GM23338 (cell line): ENCODE measurements at regions not wholly inside any gene's neighbourhood (a gene's known extent, or its start where the extent isn't known, plus 50 kb on each side); places are given as distances from the start of the nearest gene placed in this dataset.

ENCODE experiments used
- ATAC-seq: fragments of 200-7000 bp; cut with Tn5 transposase; 3 replicates; pipeline ENCODE4 v1.9.1; 2020
- DNase-seq: peaks from one replicate; pipeline ENCODE4 v3.0.0-alpha.2; 2015; ENCODE audit warnings: low spot score
- H2AFZ ChIP-seq: fragments of 200-600 bp; sonication (generic); 2 replicates; pipeline ENCODE4 v1.8.0; 2016; ENCODE audit warnings: antibody characterized with exemption, mild to moderate bottlenecking, moderate library complexity
- H3F3A ChIP-seq: fragments of 200-600 bp; sonication (generic); replicated peaks from 2 replicates; pipeline ENCODE4 v1.8.0; 2017; ENCODE audit warnings: antibody characterized with exemption, mixed run types, low read depth
- H3K27ac ChIP-seq: fragments of 200-600 bp; sonication (generic); 2 replicates; pipeline ENCODE4 v1.6.1; 2016; ENCODE audit warnings: low read depth
- H3K27me3 ChIP-seq: fragments of 200-600 bp; sonication (generic); 2 replicates; pipeline ENCODE4 v1.8.0; 2016; ENCODE audit warnings: mild to moderate bottlenecking, mixed run types, moderate library complexity; ENCODE audit not compliant: insufficient read depth
- H3K36me3 ChIP-seq: fragments of 200-600 bp; sonication (generic); 2 replicates; pipeline ENCODE4 v1.8.0; 2016; ENCODE audit warnings: mild to moderate bottlenecking; ENCODE audit not compliant: insufficient read depth
- H3K4me1 ChIP-seq: fragments of 200-600 bp; sonication (generic); 2 replicates; pipeline ENCODE4 v1.8.0; 2016; ENCODE audit warnings: mild to moderate bottlenecking, moderate library complexity; ENCODE audit not compliant: insufficient read depth
- H3K4me2 ChIP-seq: fragments of 200-600 bp; sonication (generic); 2 replicates; pipeline ENCODE4 v1.7.1; 2017; ENCODE audit warnings: mixed run types
- H3K4me3 ChIP-seq: fragments of 200-600 bp; sonication (generic); 2 replicates; pipeline ENCODE4 v1.6.1; 2016; ENCODE audit warnings: mixed run types
- H3K79me2 ChIP-seq: fragments of 200-600 bp; sonication (generic); replicated peaks from 2 replicates; pipeline ENCODE4 v1.8.0; 2017; ENCODE audit warnings: mild to moderate bottlenecking; ENCODE audit not compliant: insufficient read depth
- H3K9me2 ChIP-seq: fragments of 200-600 bp; sonication (generic); 2 replicates; pipeline ENCODE4 v1.8.0; 2017; ENCODE audit not compliant: insufficient read depth
- H4K20me1 ChIP-seq: fragments of 200-600 bp; sonication (generic); replicated peaks from 2 replicates; pipeline ENCODE4 v1.8.0; 2017; ENCODE audit warnings: mild to moderate bottlenecking; ENCODE audit not compliant: insufficient read depth
- H3K27ac Mint-ChIP-seq: 2 replicates; pipeline ENCODE4 v1.8.0; 2020; ENCODE audit warnings: inconsistent platforms, mild to moderate bottlenecking, moderate library complexity, mixed read lengths
- H3K27me3 Mint-ChIP-seq: 3 replicates; pipeline ENCODE4 v1.8.0; 2022; ENCODE audit warnings: low read depth, mild to moderate bottlenecking, moderate library complexity, mixed read lengths, inconsistent platforms; ENCODE audit not compliant: insufficient read depth, poor library complexity
- H3K36me3 Mint-ChIP-seq: 3 replicates; pipeline ENCODE4 v1.8.0; 2021; ENCODE audit warnings: low read depth, mild to moderate bottlenecking, inconsistent platforms, moderate library complexity, mixed read lengths
- H3K4me1 Mint-ChIP-seq: 3 replicates; pipeline ENCODE4 v1.8.0; 2020; ENCODE audit warnings: mild to moderate bottlenecking, inconsistent platforms, mixed read lengths
- H3K4me3 Mint-ChIP-seq: 3 replicates; pipeline ENCODE4 v1.8.0; 2021; ENCODE audit warnings: moderate library complexity, mild to moderate bottlenecking, inconsistent platforms, mixed read lengths
- H3K9me3 Mint-ChIP-seq: 3 replicates; pipeline ENCODE4 v1.8.0; 2020; ENCODE audit warnings: moderate library complexity, mild to moderate bottlenecking, inconsistent platforms, mixed read lengths
- CREB1 ChIP-seq: fragments of 250-450 bp; sonication (Bioruptor Pico); IDR thresholded peaks from 2 replicates; pipeline ENCODE4 v1.5.0; 2020; ENCODE audit warnings: low read depth, mild to moderate bottlenecking, moderate library complexity
- EZH2 ChIP-seq: fragments of 200-600 bp; sonication (generic); IDR thresholded peaks from one replicate; pipeline ENCODE4 v1.8.0; 2017; ENCODE audit warnings: antibody characterized with exemption, mild to moderate bottlenecking, low read depth; ENCODE audit not compliant: unreplicated experiment
- EZH2phosphoT487 ChIP-seq: fragments of 200-600 bp; sonication (generic); IDR thresholded peaks from one replicate; pipeline ENCODE4 v1.8.1; 2018; ENCODE audit warnings: antibody characterized with exemption; ENCODE audit not compliant: unreplicated experiment
- JUNB ChIP-seq: IDR thresholded peaks from one replicate; pipeline ENCODE4 v1.6.1; 2016; ENCODE audit warnings: antibody characterized with exemption; ENCODE audit not compliant: unreplicated experiment
- NANOG ChIP-seq: IDR thresholded peaks from 2 replicates; pipeline ENCODE4 v1.6.1; 2016; ENCODE audit warnings: antibody characterized with exemption, borderline replicate concordance
- POLR2AphosphoS5 ChIP-seq: IDR thresholded peaks from 2 replicates; pipeline ENCODE4 v1.6.1; 2016; ENCODE audit warnings: antibody characterized with exemption, low read depth
- STAT1 ChIP-seq: IDR thresholded peaks from one replicate; pipeline ENCODE4 v1.6.1; 2016; ENCODE audit warnings: antibody characterized with exemption; ENCODE audit not compliant: unreplicated experiment
- ZNF114 ChIP-seq: fragments of 250-450 bp; sonication (Bioruptor Pico); IDR thresholded peaks from 2 replicates; pipeline ENCODE4 v1.5.0; 2020; ENCODE audit warnings: mild to moderate bottlenecking, moderate library complexity
- ZNF331 ChIP-seq: fragments of 250-450 bp; sonication (Bioruptor Pico); IDR thresholded peaks from 2 replicates; pipeline ENCODE4 v1.5.0; 2020; ENCODE audit warnings: low read depth, mild to moderate bottlenecking, moderate library complexity
- TF ChIP-seq, protein P1 (sequence below), 2 experiments: fragments of 200-600 bp in 1 of 2; sonication (generic) in 1 of 2; conservative IDR thresholded peaks; 2 replicates each; pipeline versions ENCODE4 v1.5.1 to v1.6.1; 2016 to 2017; ENCODE audit warnings: antibody characterized with exemption in 2 of 2, low read depth in 2 of 2, mild to moderate bottlenecking in 2 of 2, moderate library complexity in 1 of 2
- TF ChIP-seq, protein P2 (sequence below): IDR thresholded peaks from one replicate; pipeline ENCODE4 v1.6.1; 2018; ENCODE audit warnings: antibody characterized with exemption; ENCODE audit not compliant: unreplicated experiment
- TF ChIP-seq, protein P3 (sequence below): fragments of 250-450 bp; sonication (Bioruptor Pico); IDR thresholded peaks from 2 replicates; pipeline ENCODE4 v1.5.0; 2020; ENCODE audit warnings: mild to moderate bottlenecking, moderate library complexity
- TF ChIP-seq, protein P4 (sequence below): IDR thresholded peaks from 2 replicates; pipeline ENCODE4 v1.6.1; 2016; ENCODE audit warnings: antibody characterized with exemption

DNA sequence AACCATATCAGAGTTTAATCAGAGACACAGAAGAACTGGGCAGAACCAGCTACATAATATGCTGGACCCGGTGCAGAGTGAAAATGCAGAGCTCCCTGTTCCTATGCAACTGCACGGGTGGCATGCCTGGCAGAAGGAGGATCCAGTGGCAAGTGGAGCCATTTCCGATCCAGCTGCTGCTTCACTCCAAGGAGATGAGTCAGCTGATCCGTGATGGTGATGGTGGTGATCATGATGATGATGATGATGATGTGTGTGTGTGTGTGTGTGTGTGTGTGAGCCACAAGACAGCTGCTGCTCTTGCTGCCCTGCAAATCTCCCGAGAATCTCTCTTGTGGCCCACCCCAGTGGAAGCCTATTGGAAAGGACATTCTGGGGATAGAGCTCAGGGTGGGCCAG lies 133.0 kb downstream of the URB2 start:
- no peaks in the 10 kb centered on the region for H3K4me1 Mint-ChIP-seq
- no peaks in the 10 kb centered on the region for H3K27me3 Mint-ChIP-seq
- Histone ChIP-seq H3K4me2 (no peak overlapping the region), H3K9me2 (no peaks in the 10 kb centered on the region), H3K36me3 (no peaks in the 10 kb centered on the region), H3K27ac (no peak overlapping the region), H2AFZ (no peak overlapping the region), H3K27me3 (no peaks in the 10 kb centered on the region), H3K4me1 (no peaks in the 10 kb centered on the region), H3F3A (no peaks in the 10 kb centered on the region), H3K79me2 (no peaks in the 10 kb centered on the region), H4K20me1 (no peaks in the 10 kb centered on the region), H3K4me3 (no peak overlapping the region)
- H3K36me3 Mint-ChIP-seq, result no peaks in the 10 kb centered on the region
- DNase-seq (no peak), ATAC-seq (no peak)
- H3K27ac Mint-ChIP-seq, result no peak overlapping the region
- no peaks in the 10 kb centered on the region for H3K9me3 Mint-ChIP-seq
- no peak overlapping the region for H3K4me3 Mint-ChIP-seq
- TF ChIP-seq NANOG (no peak), STAT1 (no peak), EZH2 (no peak), ZNF114 (CRISPR knock-in tag) (no peak), POLR2AphosphoS5 (no peak), CREB1 (CRISPR knock-in tag) (no peak), EZH2phosphoT487 (no peak), JUNB (no peak), ZNF331 (CRISPR knock-in tag) (no peak)
- TF ChIP-seq, protein P1, sequence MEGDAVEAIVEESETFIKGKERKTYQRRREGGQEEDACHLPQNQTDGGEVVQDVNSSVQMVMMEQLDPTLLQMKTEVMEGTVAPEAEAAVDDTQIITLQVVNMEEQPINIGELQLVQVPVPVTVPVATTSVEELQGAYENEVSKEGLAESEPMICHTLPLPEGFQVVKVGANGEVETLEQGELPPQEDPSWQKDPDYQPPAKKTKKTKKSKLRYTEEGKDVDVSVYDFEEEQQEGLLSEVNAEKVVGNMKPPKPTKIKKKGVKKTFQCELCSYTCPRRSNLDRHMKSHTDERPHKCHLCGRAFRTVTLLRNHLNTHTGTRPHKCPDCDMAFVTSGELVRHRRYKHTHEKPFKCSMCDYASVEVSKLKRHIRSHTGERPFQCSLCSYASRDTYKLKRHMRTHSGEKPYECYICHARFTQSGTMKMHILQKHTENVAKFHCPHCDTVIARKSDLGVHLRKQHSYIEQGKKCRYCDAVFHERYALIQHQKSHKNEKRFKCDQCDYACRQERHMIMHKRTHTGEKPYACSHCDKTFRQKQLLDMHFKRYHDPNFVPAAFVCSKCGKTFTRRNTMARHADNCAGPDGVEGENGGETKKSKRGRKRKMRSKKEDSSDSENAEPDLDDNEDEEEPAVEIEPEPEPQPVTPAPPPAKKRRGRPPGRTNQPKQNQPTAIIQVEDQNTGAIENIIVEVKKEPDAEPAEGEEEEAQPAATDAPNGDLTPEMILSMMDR (conservative IDR thresholded peaks at IDR 0.05; ENCODE audit: low read depth in 2 of 2), result no peak
- TF ChIP-seq, protein P2, sequence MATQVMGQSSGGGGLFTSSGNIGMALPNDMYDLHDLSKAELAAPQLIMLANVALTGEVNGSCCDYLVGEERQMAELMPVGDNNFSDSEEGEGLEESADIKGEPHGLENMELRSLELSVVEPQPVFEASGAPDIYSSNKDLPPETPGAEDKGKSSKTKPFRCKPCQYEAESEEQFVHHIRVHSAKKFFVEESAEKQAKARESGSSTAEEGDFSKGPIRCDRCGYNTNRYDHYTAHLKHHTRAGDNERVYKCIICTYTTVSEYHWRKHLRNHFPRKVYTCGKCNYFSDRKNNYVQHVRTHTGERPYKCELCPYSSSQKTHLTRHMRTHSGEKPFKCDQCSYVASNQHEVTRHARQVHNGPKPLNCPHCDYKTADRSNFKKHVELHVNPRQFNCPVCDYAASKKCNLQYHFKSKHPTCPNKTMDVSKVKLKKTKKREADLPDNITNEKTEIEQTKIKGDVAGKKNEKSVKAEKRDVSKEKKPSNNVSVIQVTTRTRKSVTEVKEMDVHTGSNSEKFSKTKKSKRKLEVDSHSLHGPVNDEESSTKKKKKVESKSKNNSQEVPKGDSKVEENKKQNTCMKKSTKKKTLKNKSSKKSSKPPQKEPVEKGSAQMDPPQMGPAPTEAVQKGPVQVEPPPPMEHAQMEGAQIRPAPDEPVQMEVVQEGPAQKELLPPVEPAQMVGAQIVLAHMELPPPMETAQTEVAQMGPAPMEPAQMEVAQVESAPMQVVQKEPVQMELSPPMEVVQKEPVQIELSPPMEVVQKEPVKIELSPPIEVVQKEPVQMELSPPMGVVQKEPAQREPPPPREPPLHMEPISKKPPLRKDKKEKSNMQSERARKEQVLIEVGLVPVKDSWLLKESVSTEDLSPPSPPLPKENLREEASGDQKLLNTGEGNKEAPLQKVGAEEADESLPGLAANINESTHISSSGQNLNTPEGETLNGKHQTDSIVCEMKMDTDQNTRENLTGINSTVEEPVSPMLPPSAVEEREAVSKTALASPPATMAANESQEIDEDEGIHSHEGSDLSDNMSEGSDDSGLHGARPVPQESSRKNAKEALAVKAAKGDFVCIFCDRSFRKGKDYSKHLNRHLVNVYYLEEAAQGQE, result no peak
- TF ChIP-seq, protein P3, sequence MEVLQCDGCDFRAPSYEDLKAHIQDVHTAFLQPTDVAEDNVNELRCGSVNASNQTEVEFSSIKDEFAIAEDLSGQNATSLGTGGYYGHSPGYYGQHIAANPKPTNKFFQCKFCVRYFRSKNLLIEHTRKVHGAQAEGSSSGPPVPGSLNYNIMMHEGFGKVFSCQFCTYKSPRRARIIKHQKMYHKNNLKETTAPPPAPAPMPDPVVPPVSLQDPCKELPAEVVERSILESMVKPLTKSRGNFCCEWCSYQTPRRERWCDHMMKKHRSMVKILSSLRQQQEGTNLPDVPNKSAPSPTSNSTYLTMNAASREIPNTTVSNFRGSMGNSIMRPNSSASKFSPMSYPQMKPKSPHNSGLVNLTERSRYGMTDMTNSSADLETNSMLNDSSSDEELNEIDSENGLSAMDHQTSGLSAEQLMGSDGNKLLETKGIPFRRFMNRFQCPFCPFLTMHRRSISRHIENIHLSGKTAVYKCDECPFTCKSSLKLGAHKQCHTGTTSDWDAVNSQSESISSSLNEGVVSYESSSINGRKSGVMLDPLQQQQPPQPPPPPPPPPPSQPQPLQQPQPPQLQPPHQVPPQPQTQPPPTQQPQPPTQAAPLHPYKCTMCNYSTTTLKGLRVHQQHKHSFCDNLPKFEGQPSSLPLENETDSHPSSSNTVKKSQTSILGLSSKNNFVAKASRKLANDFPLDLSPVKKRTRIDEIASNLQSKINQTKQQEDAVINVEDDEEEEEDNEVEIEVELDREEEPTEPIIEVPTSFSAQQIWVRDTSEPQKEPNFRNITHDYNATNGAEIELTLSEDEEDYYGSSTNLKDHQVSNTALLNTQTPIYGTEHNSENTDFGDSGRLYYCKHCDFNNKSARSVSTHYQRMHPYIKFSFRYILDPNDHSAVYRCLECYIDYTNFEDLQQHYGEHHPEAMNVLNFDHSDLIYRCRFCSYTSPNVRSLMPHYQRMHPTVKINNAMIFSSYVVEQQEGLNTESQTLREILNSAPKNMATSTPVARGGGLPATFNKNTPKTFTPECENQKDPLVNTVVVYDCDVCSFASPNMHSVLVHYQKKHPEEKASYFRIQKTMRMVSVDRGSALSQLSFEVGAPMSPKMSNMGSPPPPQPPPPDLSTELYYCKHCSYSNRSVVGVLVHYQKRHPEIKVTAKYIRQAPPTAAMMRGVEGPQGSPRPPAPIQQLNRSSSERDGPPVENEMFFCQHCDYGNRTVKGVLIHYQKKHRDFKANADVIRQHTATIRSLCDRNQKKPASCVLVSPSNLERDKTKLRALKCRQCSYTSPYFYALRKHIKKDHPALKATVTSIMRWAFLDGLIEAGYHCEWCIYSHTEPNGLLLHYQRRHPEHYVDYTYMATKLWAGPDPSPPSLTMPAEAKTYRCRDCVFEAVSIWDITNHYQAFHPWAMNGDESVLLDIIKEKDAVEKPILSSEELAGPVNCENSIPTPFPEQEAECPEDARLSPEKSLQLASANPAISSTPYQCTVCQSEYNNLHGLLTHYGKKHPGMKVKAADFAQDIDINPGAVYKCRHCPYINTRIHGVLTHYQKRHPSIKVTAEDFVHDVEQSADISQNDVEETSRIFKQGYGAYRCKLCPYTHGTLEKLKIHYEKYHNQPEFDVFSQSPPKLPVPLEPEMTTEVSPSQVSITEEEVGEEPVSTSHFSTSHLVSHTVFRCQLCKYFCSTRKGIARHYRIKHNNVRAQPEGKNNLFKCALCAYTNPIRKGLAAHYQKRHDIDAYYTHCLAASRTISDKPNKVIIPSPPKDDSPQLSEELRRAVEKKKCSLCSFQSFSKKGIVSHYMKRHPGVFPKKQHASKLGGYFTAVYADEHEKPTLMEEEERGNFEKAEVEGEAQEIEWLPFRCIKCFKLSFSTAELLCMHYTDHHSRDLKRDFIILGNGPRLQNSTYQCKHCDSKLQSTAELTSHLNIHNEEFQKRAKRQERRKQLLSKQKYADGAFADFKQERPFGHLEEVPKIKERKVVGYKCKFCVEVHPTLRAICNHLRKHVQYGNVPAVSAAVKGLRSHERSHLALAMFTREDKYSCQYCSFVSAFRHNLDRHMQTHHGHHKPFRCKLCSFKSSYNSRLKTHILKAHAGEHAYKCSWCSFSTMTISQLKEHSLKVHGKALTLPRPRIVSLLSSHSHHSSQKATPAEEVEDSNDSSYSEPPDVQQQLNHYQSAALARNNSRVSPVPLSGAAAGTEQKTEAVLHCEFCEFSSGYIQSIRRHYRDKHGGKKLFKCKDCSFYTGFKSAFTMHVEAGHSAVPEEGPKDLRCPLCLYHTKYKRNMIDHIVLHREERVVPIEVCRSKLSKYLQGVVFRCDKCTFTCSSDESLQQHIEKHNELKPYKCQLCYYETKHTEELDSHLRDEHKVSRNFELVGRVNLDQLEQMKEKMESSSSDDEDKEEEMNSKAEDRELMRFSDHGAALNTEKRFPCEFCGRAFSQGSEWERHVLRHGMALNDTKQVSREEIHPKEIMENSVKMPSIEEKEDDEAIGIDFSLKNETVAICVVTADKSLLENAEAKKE (CRISPR knock-in tag), result no peak
- TF ChIP-seq, protein P4, sequence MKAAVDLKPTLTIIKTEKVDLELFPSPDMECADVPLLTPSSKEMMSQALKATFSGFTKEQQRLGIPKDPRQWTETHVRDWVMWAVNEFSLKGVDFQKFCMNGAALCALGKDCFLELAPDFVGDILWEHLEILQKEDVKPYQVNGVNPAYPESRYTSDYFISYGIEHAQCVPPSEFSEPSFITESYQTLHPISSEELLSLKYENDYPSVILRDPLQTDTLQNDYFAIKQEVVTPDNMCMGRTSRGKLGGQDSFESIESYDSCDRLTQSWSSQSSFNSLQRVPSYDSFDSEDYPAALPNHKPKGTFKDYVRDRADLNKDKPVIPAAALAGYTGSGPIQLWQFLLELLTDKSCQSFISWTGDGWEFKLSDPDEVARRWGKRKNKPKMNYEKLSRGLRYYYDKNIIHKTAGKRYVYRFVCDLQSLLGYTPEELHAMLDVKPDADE, result no peak
